ENCODE measurements at regions not wholly inside any gene's neighbourhood (a gene's known extent, or its start where the extent isn't known, plus 50 kb on each side); places are given as distances from the start of the nearest gene placed in this dataset.

- no peak overlapping the region for H3K4me3 ChIP-seq (replicated peaks; ENCODE audit: low read depth, low read length)
- H3K27me3 ChIP-seq (replicated peaks; ENCODE audit: control insufficient read depth, insufficient read depth, low read length) = no peaks in the 10 kb centered on the region
- no peak for DNase-seq (ENCODE audit: extremely low read depth, insufficient read length)
- no peaks in the 10 kb centered on the region for H3K36me3 ChIP-seq (ENCODE audit: control insufficient read depth, insufficient read depth, low read length)
- TF ChIP-seq CTCF (IDR thresholded peaks at IDR 0.05; ENCODE audit: insufficient read depth, low read length, poor library complexity, severe bottlenecking) = no peak
Measured at GRCh38 chr4:181595716-181596115, 647.5 kb upstream of the TENM3 start.

GRCh38 chr4:181597766-181598165 is 645.4 kb upstream of the TENM3 start:
- no peak overlapping the region for H3K4me3 ChIP-seq (replicated peaks; ENCODE audit: low read depth, low read length)
- TF ChIP-seq CTCF (IDR thresholded peaks at IDR 0.05; ENCODE audit: insufficient read depth, low read length, poor library complexity, severe bottlenecking) = no peak
- no peaks in the 10 kb centered on the region for H3K27me3 ChIP-seq (replicated peaks; ENCODE audit: control insufficient read depth, insufficient read depth, low read length)
- no peak for DNase-seq (ENCODE audit: extremely low read depth, insufficient read length)
- H3K36me3 ChIP-seq (ENCODE audit: control insufficient read depth, insufficient read depth, low read length) = no peaks in the 10 kb centered on the region

GRCh38 chr4:181599134-181599533 is 644.1 kb upstream of the TENM3 start:
- no peak for DNase-seq (ENCODE audit: extremely low read depth, insufficient read length)
- H3K36me3 ChIP-seq (ENCODE audit: control insufficient read depth, insufficient read depth, low read length) = no peaks in the 10 kb centered on the region
- no peaks in the 10 kb centered on the region for H3K27me3 ChIP-seq (replicated peaks; ENCODE audit: control insufficient read depth, insufficient read depth, low read length)
- H3K4me3 ChIP-seq (replicated peaks; ENCODE audit: low read depth, low read length) = no peak overlapping the region
- TF ChIP-seq CTCF (IDR thresholded peaks at IDR 0.05; ENCODE audit: insufficient read depth, low read length, poor library complexity, severe bottlenecking) = no peak

GRCh38 chr4:181601103-181601502 is 642.1 kb upstream of the TENM3 start:
- TF ChIP-seq CTCF (IDR thresholded peaks at IDR 0.05; ENCODE audit: insufficient read depth, low read length, poor library complexity, severe bottlenecking) = no peak
- Histone ChIP-seq H3K36me3 (ENCODE audit: control insufficient read depth, insufficient read depth, low read length) (no peaks in the 10 kb centered on the region), H3K27me3 (replicated peaks; ENCODE audit: control insufficient read depth, insufficient read depth, low read length) (no peaks in the 10 kb centered on the region), H3K4me3 (replicated peaks; ENCODE audit: low read depth, low read length) (no peak overlapping the region)
- DNase-seq (ENCODE audit: extremely low read depth, insufficient read length) = no peak

- TF ChIP-seq CTCF (IDR thresholded peaks at IDR 0.05; ENCODE audit: insufficient read depth, low read length, poor library complexity, severe bottlenecking) = no peak
- no peaks in the 10 kb centered on the region for H3K36me3 ChIP-seq (ENCODE audit: control insufficient read depth, insufficient read depth, low read length)
- DNase-seq (ENCODE audit: extremely low read depth, insufficient read length) = no peak
- H3K4me3 ChIP-seq (replicated peaks; ENCODE audit: low read depth, low read length) = no peak overlapping the region
- no peaks in the 10 kb centered on the region for H3K27me3 ChIP-seq (replicated peaks; ENCODE audit: control insufficient read depth, insufficient read depth, low read length)
Measured at GRCh38 chr4:181604546-181604945, 638.7 kb upstream of the TENM3 start.

- H3K27me3 ChIP-seq (replicated peaks; ENCODE audit: control insufficient read depth, insufficient read depth, low read length) = no peaks in the 10 kb centered on the region
Measured at GRCh38 chr4:181606300-181606699, 636.9 kb upstream of the TENM3 start.

More at GRCh38 chr4:181606300-181606699, 636.9 kb upstream of the TENM3 start:
- no peak for DNase-seq (ENCODE audit: extremely low read depth, insufficient read length)
- TF ChIP-seq CTCF (IDR thresholded peaks at IDR 0.05; ENCODE audit: insufficient read depth, low read length, poor library complexity, severe bottlenecking) = no peak
- Histone ChIP-seq H3K4me3 (replicated peaks; ENCODE audit: low read depth, low read length) (no peak overlapping the region), H3K36me3 (ENCODE audit: control insufficient read depth, insufficient read depth, low read length) (no peaks in the 10 kb centered on the region)
